Dendritic cell treated with granulocyte-macrophage colony-stimulating factor and Interleukin-4, amounts not matched to agents 40 ng/mL and 50 ng/mL, for 4 days (primary cell): ENCODE measurements at regions not wholly inside any gene's neighbourhood (a gene's known extent, or its start where the extent isn't known, plus 50 kb on each side); places are given as distances from the start of the nearest gene placed in this dataset.
"Not testable (repeated sequence)": the region's sequence is repeated elsewhere in the genome, so short reads cannot be mapped to it uniquely, and the experiment has no call there.

Experiments used
- H3K27ac Mint-ChIP-seq: one replicate; pipeline ENCODE4 v1.8.0; 2022; ENCODE audit warnings: mild to moderate bottlenecking, mixed read lengths
- H3K27me3 Mint-ChIP-seq: one replicate; pipeline ENCODE4 v1.8.0; 2022; ENCODE audit warnings: mild to moderate bottlenecking, mixed read lengths
- H3K36me3 Mint-ChIP-seq: one replicate; pipeline ENCODE4 v1.8.0; 2022; ENCODE audit warnings: low read depth, mixed read lengths
- H3K4me1 Mint-ChIP-seq: one replicate; pipeline ENCODE4 v1.8.0; 2022; ENCODE audit warnings: low read depth, mixed read lengths
- H3K4me3 Mint-ChIP-seq: one replicate; pipeline ENCODE4 v1.8.0; 2022; ENCODE audit warnings: mild to moderate bottlenecking, moderate library complexity, mixed read lengths
- H3K9me3 Mint-ChIP-seq: one replicate; pipeline ENCODE4 v1.8.0; 2022; ENCODE audit warnings: mixed read lengths
- intact Hi-C: fragments of 100-400 bp; cut with micrococcal nuclease; formaldehyde crosslinking; loops from one replicate; pipeline ENCODE4 v1.15.0; 2022

DNA sequence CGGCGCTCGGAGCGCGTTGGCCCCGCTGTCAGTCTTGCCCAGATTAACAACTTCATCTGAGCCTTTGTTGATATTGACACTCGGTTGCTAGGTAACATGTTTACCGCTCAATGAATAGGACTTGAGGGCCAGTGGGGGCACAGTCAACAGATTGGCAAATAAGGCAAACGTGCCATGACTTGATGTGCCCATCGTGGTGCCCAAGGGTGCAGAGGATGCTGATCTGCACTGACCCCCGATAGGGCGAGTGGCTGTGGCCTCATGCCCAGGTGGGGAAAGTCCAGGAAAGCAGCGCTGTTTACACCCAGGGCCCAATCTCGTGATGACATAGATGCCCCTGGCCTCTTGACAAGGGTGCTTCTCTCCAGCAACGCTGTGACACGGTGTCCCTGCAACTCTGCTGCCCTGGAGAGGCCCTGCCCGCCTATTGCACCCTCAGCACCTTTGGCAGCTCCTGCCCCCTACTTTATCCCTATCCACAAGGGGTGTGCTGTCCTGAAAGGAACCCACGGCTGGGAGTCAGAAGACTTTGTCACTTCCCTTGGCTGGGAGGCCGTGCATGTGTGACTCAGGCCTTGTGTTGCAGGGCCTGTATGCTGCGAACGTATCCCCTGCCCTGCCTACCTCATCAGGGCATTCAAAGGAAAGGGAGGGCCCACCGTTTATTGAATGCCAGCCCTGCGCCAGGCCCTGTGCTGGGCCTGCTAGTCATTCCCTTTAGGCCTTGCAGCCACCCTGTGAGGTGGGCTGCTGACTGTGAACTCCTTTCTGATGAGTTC, 158.0 kb downstream of the INHBB start:
- Mint-ChIP-seq H3K27ac (no peak overlapping the region), H3K36me3 (no peaks in the 10 kb centered on the region), H3K27me3 (no peaks in the 10 kb centered on the region), H3K4me1 (no peaks in the 10 kb centered on the region), H3K4me3 (no peak overlapping the region), H3K9me3 (no peaks in the 10 kb centered on the region)
- intact Hi-C loops: no loop called here

DNA sequence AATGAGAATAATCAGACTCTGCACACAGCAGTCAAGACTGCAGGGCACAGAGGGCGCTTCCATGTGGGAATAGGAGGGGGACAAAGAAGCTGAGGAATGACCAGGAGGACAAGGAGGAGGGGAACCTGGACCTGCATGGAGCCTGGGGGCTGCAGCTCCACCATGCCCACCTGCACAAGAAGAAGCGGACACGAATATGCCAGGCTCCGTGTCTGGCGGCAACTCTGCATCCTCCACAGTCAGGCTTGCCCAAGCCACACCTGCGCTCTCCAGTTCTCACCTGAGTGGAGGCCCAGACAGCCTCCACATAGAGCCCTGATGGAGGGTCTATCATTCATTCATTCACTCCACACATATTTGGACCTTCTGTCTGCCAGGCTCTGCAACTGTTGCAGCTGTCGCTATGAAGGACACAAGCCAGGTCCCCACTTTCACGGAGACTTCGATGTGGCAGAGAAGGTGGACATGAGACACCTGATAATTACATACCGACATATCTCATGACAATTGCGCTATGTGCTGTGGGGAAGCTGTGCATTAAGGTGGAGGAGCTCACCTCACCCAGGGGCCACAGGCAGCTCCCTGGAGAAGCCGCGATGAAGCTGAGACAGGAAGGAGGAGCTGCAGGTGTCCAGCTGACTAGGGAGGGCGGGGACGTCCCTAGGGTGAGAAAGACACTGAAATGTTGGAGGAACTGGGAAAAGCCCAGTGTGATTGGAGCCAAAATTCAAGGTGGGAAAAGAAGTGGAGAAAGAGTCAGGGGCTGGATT, 159.2 kb downstream of the INHBB start:
- no peaks in the 10 kb centered on the region for H3K36me3 Mint-ChIP-seq
- no peaks in the 10 kb centered on the region for H3K27me3 Mint-ChIP-seq
- no peak overlapping the region for H3K27ac Mint-ChIP-seq
- intact Hi-C loops: no loop called here
- H3K9me3 Mint-ChIP-seq: no peaks in the 10 kb centered on the region
- H3K4me3 Mint-ChIP-seq: no peak overlapping the region
- H3K4me1 Mint-ChIP-seq: no peaks in the 10 kb centered on the region

DNA sequence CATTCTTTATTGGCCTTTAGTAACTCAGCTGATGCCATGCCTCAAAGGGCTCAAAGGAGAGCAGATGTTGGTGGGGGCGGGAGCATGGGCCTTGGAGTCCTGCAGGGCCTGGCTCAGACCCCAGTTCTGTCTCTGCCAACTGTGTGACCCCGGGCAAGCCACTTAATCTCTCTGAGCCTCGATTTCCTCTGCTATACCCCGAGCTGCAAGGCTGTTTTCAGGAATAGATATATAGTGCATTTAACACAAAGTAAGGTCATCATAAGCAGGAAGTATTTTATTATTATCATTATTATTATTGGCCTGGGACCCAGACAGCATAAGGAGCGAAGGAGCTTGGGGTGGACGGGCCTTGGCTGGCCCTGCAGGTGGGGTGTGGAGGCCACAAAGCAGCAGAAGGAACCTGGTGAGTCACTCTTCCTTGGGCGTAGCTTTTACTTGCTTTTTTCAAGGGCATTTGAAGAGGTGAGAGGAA, 162.7 kb downstream of the INHBB start:
- intact Hi-C loops: no loop called here
- Mint-ChIP-seq H3K27ac (no peak overlapping the region), H3K4me3 (no peak overlapping the region), H3K9me3 (no peaks in the 10 kb centered on the region), H3K27me3 (no peaks in the 10 kb centered on the region), H3K4me1 (no peaks in the 10 kb centered on the region), H3K36me3 (no peaks in the 10 kb centered on the region)

DNA sequence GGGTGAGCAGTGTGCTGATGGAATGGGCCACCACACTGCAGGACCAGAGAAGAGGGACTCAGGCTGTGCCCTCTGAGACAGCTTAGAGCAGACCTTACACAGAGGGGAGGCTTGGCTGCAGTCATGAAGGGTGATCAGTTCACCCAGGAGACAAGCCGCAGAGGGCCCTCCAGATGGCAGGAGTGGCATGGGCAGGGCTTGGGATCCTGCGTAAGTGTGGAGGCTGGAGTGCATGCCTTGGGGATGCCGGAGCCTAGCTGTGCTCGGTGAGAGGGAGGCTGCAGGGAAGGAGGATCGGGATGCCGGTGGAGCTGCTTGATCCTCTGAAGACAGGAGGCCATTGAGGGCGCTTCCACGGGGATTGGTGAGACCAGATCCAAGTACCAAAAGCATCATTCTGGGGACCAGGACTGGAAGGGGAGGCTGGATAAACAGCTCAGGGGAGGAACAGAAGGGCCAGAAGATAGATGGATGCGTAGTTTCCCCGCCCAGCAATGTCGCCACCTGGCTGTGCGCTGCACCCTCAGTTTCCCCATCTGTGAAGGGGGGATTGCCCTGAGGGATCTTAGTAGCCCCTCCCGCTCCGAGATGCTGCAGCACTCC, 163.4 kb downstream of the INHBB start:
- Mint-ChIP-seq H3K27me3 (no peaks in the 10 kb centered on the region), H3K36me3 (no peaks in the 10 kb centered on the region), H3K27ac (no peak overlapping the region), H3K9me3 (no peaks in the 10 kb centered on the region), H3K4me1 (no peaks in the 10 kb centered on the region), H3K4me3 (no peak overlapping the region)
- intact Hi-C loops: no loop called here

DNA sequence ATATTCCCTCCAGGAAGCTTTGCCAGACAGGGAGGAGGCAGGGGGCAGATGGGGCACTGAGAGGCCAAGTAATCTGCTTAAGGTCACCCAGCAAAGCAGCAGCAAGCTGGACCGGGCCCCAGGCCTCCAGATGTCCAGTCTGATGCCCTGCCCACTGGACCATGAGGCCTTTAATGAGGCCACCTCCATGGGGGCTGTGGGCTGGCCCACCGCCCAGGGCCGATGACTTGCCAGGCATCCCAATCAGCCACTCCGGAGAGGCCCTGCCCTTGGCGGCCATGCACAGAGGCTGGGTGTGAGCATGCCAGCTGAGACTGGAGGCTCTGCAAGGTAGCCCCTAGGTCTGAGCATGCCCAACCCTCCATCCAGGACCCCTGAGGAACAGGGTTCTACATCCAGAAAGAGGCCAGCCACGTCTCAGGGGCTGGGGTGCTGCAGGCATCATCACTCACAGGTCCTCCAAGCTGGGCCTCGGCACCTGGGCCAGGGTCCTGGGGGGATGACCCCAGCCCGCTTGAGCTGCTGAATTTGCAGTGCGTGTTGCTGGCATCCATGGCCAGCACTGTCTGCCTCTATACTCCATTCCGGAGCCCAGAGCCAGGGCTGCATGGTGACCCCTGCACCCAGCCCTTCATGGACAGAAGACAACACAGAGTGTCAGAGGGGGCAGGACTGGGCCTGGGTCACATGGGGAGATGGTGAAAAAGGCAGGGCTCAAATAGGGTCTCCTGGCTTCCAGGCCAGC, 164.2 kb downstream of the INHBB start:
- H3K4me3 Mint-ChIP-seq: no peak overlapping the region
- no peaks in the 10 kb centered on the region for H3K36me3 Mint-ChIP-seq
- no peaks in the 10 kb centered on the region for H3K4me1 Mint-ChIP-seq
- intact Hi-C loops: no loop called here
- peaks cover under 1% of the 10 kb centered on the region for H3K27me3 Mint-ChIP-seq
- no peak overlapping the region for H3K27ac Mint-ChIP-seq
- H3K9me3 Mint-ChIP-seq: no peaks in the 10 kb centered on the region

DNA sequence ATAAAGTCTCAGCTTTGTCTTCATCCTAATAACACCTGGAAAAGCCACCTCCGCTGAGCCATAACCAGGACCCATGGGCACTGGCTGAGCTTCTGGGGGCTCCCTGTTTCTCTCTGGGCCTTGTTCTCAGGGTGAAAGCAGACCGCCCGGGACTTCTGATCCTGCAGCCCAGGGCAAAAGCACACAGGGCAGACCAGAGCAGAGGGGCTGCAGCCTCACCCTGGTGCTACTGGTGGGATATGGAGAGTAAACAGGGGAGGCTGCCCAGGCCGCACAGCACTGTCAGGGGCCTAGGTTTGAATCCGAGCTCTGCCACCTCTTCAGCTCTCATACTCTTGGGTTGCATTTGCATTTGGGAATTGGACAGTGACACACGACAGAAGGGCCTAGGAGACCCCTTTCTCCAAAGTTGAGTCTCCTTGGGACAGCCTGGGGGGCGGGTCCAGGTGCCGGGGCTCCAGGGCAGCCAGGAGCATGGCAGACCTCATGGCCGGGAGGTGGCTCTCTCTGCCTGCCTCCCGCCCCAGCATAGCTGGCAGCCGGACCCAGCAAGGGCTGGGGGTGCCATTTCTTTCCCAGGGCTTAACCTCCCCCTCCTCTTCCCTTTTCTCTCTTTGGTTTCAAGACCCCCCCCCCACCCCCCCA, 164.9 kb downstream of the INHBB start:
- Mint-ChIP-seq H3K4me1 (no peaks in the 10 kb centered on the region), H3K4me3 (no peak overlapping the region), H3K27me3 (peaks cover 6% of the 10 kb centered on the region), H3K9me3 (no peaks in the 10 kb centered on the region), H3K27ac (no peak overlapping the region), H3K36me3 (no peaks in the 10 kb centered on the region)
- intact Hi-C loops: no loop called here

DNA sequence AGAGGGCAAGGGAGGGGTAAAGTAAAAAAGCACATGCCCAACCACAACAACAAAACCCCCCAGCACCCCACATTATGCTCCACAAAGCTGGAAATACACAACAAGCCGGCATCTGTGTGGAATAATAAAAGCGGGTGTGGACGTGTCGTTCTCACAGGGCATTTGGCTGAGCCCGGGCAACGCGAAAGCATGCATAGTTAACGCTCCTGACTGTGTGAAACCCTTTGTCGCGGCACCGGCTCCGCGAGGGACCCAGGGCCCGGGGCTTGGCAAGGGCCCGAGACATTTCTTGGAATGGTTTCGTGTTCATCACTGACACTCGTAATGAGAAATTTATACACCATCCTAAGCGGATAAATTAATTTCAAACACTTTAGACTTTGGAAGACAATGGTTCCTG, 165.6 kb downstream of the INHBB start:
- H3K36me3 Mint-ChIP-seq: no peaks in the 10 kb centered on the region
- H3K27me3 Mint-ChIP-seq: peaks cover 6% of the 10 kb centered on the region
- no peak overlapping the region for H3K4me3 Mint-ChIP-seq
- no peak overlapping the region for H3K27ac Mint-ChIP-seq
- no peaks in the 10 kb centered on the region for H3K9me3 Mint-ChIP-seq
- H3K4me1 Mint-ChIP-seq: no peaks in the 10 kb centered on the region
- intact Hi-C loops: no loop called here

DNA sequence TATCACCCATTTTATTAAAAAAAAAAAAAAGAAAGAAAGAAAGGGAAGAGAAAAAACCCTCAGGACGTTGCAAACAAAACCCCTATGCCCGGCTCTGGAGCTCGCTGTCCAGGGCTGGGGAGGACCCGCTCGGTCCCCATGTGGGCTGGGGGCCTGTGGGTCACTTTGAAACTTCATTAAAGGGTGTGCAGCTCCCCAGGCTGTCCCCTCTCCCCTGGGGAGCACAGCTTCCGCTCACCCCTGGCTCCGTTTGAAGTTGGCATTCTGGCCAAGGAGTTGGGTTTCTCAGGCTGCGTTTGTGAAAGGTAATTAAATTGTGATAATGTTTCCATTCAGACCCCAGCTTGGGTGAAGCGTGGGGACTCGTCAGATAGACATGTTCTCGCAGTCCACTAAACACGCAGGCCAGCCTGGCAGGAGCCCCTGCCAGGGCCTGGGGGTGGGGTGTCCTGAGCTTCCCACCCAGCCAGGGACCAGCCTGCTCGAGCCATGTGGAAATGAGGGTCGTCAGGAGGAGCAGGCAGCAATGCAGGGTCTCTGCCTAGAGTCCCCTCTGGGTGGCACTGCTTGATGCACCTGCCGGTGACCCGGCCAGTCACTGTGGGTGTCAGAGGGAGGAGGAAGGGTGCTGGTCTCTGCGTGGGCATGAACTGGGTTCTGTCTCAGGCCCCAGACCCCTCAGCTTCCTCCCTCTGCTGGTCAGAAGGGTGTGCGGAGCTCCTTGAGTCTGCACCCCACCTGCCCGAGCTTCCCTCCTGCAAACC, 166.2 kb downstream of the INHBB start:
- no peak overlapping the region for H3K27ac Mint-ChIP-seq
- peaks cover 7% of the 10 kb centered on the region for H3K27me3 Mint-ChIP-seq
- H3K4me3 Mint-ChIP-seq: no peak overlapping the region
- H3K36me3 Mint-ChIP-seq: no peaks in the 10 kb centered on the region
- no peaks in the 10 kb centered on the region for H3K4me1 Mint-ChIP-seq
- H3K9me3 Mint-ChIP-seq: no peaks in the 10 kb centered on the region
- intact Hi-C loops: no loop called here

DNA sequence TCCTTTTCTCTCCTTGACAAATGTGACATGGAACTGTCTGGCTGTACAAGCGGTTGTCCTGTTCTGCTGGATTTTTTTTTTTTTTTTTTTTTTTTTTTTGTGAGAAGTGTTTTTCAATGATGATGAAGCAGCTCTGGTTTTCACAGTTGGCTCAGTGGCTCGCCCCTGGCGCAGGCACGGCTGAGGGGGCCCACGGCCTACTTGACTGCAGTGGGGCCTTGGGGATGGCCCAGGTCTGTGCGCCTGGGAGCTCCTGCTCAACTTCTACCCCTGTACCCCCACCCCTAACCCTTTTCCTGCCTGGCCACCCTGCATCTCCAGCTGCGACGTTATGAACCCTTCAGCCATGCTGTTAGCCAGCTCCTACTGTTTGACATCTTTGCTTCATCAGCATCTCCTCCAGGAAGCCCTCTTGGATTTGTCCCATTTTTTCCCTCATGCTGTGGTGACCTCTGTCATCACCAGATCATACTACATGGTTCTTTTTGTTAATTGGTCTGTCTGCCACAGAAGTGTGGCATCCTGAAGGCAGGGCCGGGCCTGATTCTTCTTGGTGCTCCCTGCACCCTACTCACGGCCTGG, 167.9 kb downstream of the INHBB start:
- no peak overlapping the region for H3K4me3 Mint-ChIP-seq
- H3K9me3 Mint-ChIP-seq: no peaks in the 10 kb centered on the region
- peaks cover 9% of the 10 kb centered on the region for H3K27me3 Mint-ChIP-seq
- H3K36me3 Mint-ChIP-seq: no peaks in the 10 kb centered on the region
- H3K4me1 Mint-ChIP-seq: no peaks in the 10 kb centered on the region
- intact Hi-C loops: no loop called here
- no peak overlapping the region for H3K27ac Mint-ChIP-seq

DNA sequence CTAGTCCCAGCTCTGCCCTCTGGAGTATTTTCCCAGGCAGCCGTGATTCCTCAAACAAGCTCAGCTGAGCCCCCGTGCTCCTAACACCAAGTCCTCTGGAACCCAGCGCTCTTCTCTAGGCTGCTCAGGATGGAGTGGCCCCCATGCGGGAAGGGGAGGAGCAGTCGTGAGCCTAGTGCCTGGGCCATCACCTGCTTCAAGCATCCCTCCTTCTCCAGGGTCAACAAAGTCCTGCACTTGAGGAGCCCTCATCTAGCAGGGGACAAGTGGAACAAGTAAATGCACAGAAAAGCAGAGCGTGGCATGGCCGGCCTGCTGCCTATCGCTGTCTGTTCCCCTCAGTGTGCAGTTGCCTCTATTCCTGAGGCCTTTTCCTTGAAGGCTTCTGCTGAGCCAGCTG, 168.6 kb downstream of the INHBB start:
- intact Hi-C loops: no loop called here
- H3K36me3 Mint-ChIP-seq: no peaks in the 10 kb centered on the region
- H3K27me3 Mint-ChIP-seq: peaks cover 9% of the 10 kb centered on the region
- no peak overlapping the region for H3K27ac Mint-ChIP-seq
- no peaks in the 10 kb centered on the region for H3K4me1 Mint-ChIP-seq
- no peaks in the 10 kb centered on the region for H3K9me3 Mint-ChIP-seq
- H3K4me3 Mint-ChIP-seq: no peak overlapping the region

DNA sequence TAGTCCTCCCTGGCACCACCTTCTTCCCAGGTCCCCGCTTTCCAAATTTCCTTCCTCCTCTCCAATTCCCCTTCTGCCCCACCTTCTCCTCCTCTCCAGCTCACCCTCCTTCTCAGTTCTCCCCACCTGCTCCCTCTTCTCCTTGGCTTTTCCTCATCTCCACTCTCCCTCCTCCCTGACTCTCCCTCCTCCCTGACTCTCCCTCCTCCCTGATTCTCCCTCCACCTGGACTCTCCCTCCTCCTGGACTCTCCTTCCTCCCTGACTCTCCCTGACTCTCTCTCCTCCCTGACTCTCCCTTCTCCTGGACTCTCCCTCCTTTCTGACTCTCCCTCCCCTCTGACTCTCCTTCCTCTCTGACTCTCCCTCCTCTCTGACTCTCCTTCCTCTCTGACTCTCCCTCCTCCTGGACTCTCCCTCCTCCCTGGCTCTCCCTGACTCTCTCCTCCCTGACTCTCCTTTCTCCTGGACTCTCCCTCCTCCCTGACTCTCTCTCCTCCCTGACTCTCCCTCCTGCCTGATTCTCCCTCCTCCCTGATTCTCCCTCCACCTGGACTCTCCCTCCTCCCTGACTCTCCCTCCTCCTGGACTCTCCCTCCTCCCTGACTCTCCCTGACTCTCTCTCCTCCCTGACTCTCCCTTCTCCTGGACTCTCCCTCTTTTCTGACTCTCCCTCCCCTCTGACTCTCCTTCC, 169.3 kb downstream of the INHBB start:
- H3K36me3 Mint-ChIP-seq, H3K27ac Mint-ChIP-seq, H3K27me3 Mint-ChIP-seq, H3K4me3 Mint-ChIP-seq, H3K9me3 Mint-ChIP-seq, intact Hi-C loops, H3K4me1 Mint-ChIP-seq: not testable (repeated sequence)
